GM23338 (cell line): ENCODE measurements at regions not wholly inside any gene's neighbourhood (a gene's known extent, or its start where the extent isn't known, plus 50 kb on each side); places are given as distances from the start of the nearest gene placed in this dataset.

Experiments
- ATAC-seq: fragments of 200-7000 bp; cut with Tn5 transposase; 3 replicates; pipeline ENCODE4 v1.9.1; 2020
- DNase-seq: peaks from one replicate; pipeline ENCODE4 v3.0.0-alpha.2; 2015; ENCODE audit warnings: low spot score
- H2AFZ ChIP-seq: fragments of 200-600 bp; sonication (generic); 2 replicates; pipeline ENCODE4 v1.8.0; 2016; ENCODE audit warnings: antibody characterized with exemption, mild to moderate bottlenecking, moderate library complexity
- H3F3A ChIP-seq: fragments of 200-600 bp; sonication (generic); replicated peaks from 2 replicates; pipeline ENCODE4 v1.8.0; 2017; ENCODE audit warnings: antibody characterized with exemption, mixed run types, low read depth
- H3K27ac ChIP-seq: fragments of 200-600 bp; sonication (generic); 2 replicates; pipeline ENCODE4 v1.6.1; 2016; ENCODE audit warnings: low read depth
- H3K27me3 ChIP-seq: fragments of 200-600 bp; sonication (generic); 2 replicates; pipeline ENCODE4 v1.8.0; 2016; ENCODE audit warnings: mild to moderate bottlenecking, mixed run types, moderate library complexity; ENCODE audit not compliant: insufficient read depth
- H3K36me3 ChIP-seq: fragments of 200-600 bp; sonication (generic); 2 replicates; pipeline ENCODE4 v1.8.0; 2016; ENCODE audit warnings: mild to moderate bottlenecking; ENCODE audit not compliant: insufficient read depth
- H3K4me1 ChIP-seq: fragments of 200-600 bp; sonication (generic); 2 replicates; pipeline ENCODE4 v1.8.0; 2016; ENCODE audit warnings: mild to moderate bottlenecking, moderate library complexity; ENCODE audit not compliant: insufficient read depth
- H3K4me2 ChIP-seq: fragments of 200-600 bp; sonication (generic); 2 replicates; pipeline ENCODE4 v1.7.1; 2017; ENCODE audit warnings: mixed run types
- H3K4me3 ChIP-seq: fragments of 200-600 bp; sonication (generic); 2 replicates; pipeline ENCODE4 v1.6.1; 2016; ENCODE audit warnings: mixed run types
- H3K79me2 ChIP-seq: fragments of 200-600 bp; sonication (generic); replicated peaks from 2 replicates; pipeline ENCODE4 v1.8.0; 2017; ENCODE audit warnings: mild to moderate bottlenecking; ENCODE audit not compliant: insufficient read depth
- H3K9me2 ChIP-seq: fragments of 200-600 bp; sonication (generic); 2 replicates; pipeline ENCODE4 v1.8.0; 2017; ENCODE audit not compliant: insufficient read depth
- H4K20me1 ChIP-seq: fragments of 200-600 bp; sonication (generic); replicated peaks from 2 replicates; pipeline ENCODE4 v1.8.0; 2017; ENCODE audit warnings: mild to moderate bottlenecking; ENCODE audit not compliant: insufficient read depth
- H3K27ac Mint-ChIP-seq: 2 replicates; pipeline ENCODE4 v1.8.0; 2020; ENCODE audit warnings: inconsistent platforms, mild to moderate bottlenecking, moderate library complexity, mixed read lengths
- H3K27me3 Mint-ChIP-seq: 3 replicates; pipeline ENCODE4 v1.8.0; 2022; ENCODE audit warnings: low read depth, mild to moderate bottlenecking, moderate library complexity, mixed read lengths, inconsistent platforms; ENCODE audit not compliant: insufficient read depth, poor library complexity
- H3K36me3 Mint-ChIP-seq: 3 replicates; pipeline ENCODE4 v1.8.0; 2021; ENCODE audit warnings: low read depth, mild to moderate bottlenecking, inconsistent platforms, moderate library complexity, mixed read lengths
- H3K4me1 Mint-ChIP-seq: 3 replicates; pipeline ENCODE4 v1.8.0; 2020; ENCODE audit warnings: mild to moderate bottlenecking, inconsistent platforms, mixed read lengths
- H3K4me3 Mint-ChIP-seq: 3 replicates; pipeline ENCODE4 v1.8.0; 2021; ENCODE audit warnings: moderate library complexity, mild to moderate bottlenecking, inconsistent platforms, mixed read lengths
- H3K9me3 Mint-ChIP-seq: 3 replicates; pipeline ENCODE4 v1.8.0; 2020; ENCODE audit warnings: moderate library complexity, mild to moderate bottlenecking, inconsistent platforms, mixed read lengths
- CREB1 ChIP-seq: fragments of 250-450 bp; sonication (Bioruptor Pico); IDR thresholded peaks from 2 replicates; pipeline ENCODE4 v1.5.0; 2020; ENCODE audit warnings: low read depth, mild to moderate bottlenecking, moderate library complexity
- CTCF ChIP-seq, 2 experiments: fragments of 200-600 bp in 1 of 2; sonication (generic) in 1 of 2; conservative IDR thresholded peaks; 2 replicates each; pipeline versions ENCODE4 v1.5.1 to v1.6.1; 2016 to 2017; ENCODE audit warnings: antibody characterized with exemption in 2 of 2, low read depth in 2 of 2, mild to moderate bottlenecking in 2 of 2, moderate library complexity in 1 of 2
- JUNB ChIP-seq: IDR thresholded peaks from one replicate; pipeline ENCODE4 v1.6.1; 2016; ENCODE audit warnings: antibody characterized with exemption; ENCODE audit not compliant: unreplicated experiment
- NANOG ChIP-seq: IDR thresholded peaks from 2 replicates; pipeline ENCODE4 v1.6.1; 2016; ENCODE audit warnings: antibody characterized with exemption, borderline replicate concordance
- ZNF114 ChIP-seq: fragments of 250-450 bp; sonication (Bioruptor Pico); IDR thresholded peaks from 2 replicates; pipeline ENCODE4 v1.5.0; 2020; ENCODE audit warnings: mild to moderate bottlenecking, moderate library complexity
- ZNF331 ChIP-seq: fragments of 250-450 bp; sonication (Bioruptor Pico); IDR thresholded peaks from 2 replicates; pipeline ENCODE4 v1.5.0; 2020; ENCODE audit warnings: low read depth, mild to moderate bottlenecking, moderate library complexity
- ZNF462 ChIP-seq: fragments of 250-450 bp; sonication (Bioruptor Pico); IDR thresholded peaks from 2 replicates; pipeline ENCODE4 v1.5.0; 2020; ENCODE audit warnings: mild to moderate bottlenecking, moderate library complexity

GRCh38 chr17:33511670-33512069, 218.6 kb upstream of the ASIC2 start:
- H3K36me3 ChIP-seq: no peaks in the 10 kb centered on the region
- no peaks in the 10 kb centered on the region for H3K79me2 ChIP-seq
- H3K27ac ChIP-seq: no peak overlapping the region
- H3K27me3 ChIP-seq: no peaks in the 10 kb centered on the region
- Mint-ChIP-seq H3K27ac (no peak overlapping the region), H3K4me3 (no peak overlapping the region), H3K9me3 (no peaks in the 10 kb centered on the region), H3K27me3 (peaks cover 4% of the 10 kb centered on the region), H3K4me1 (peaks cover 3% of the 10 kb centered on the region; the same call in 1 of the 3 replicates), H3K36me3 (no peaks in the 10 kb centered on the region)
- no peaks in the 10 kb centered on the region for H3F3A ChIP-seq
- H2AFZ ChIP-seq: no peak overlapping the region
- TF ChIP-seq JUNB: no peak
- TF ChIP-seq NANOG: no peak
- no peak for TF ChIP-seq CREB1 (CRISPR knock-in tag)
- no peak for TF ChIP-seq CTCF (conservative IDR thresholded peaks at IDR 0.05; ENCODE audit: low read depth in 2 of 2)
- no peak for TF ChIP-seq ZNF114 (CRISPR knock-in tag)
- TF ChIP-seq ZNF331: no peak
- no peak for TF ChIP-seq ZNF462 (CRISPR knock-in tag)
- H3K4me1 ChIP-seq: no peaks in the 10 kb centered on the region
- no peaks in the 10 kb centered on the region for H4K20me1 ChIP-seq
- H3K4me2 ChIP-seq: no peak overlapping the region
- DNase-seq (no peak), ATAC-seq (no peak)
- H3K9me2 ChIP-seq: peaks cover 3% of the 10 kb centered on the region; the same call in 1 of the 2 replicates
- H3K4me3 ChIP-seq: no peak overlapping the region
